H9 (cell line): ENCODE measurements at regions not wholly inside any gene's neighbourhood (a gene's known extent, or its start where the extent isn't known, plus 50 kb on each side); places are given as distances from the start of the nearest gene placed in this dataset.
A peak's percentile ranks its signal among the peaks of the same experiment; 100 is the strongest.

Experiments used
- DNase-seq: peaks from one replicate; pipeline ENCODE4 v3.0.0-alpha.2; 2017
- H2AFZ ChIP-seq: one replicate; pipeline ENCODE4 v1.6.1; 2013; ENCODE audit warnings: mild to moderate bottlenecking, low read length, control low read depth, moderate library complexity
- H2AK5ac ChIP-seq: 2 replicates; pipeline ENCODE4 v1.6.1; 2013; ENCODE audit warnings: low read length, control low read depth, mixed read lengths; ENCODE audit not compliant: insufficient read length
- H2BK120ac ChIP-seq: one replicate; pipeline ENCODE4 v1.6.1; 2013; ENCODE audit warnings: low read depth, mild to moderate bottlenecking, low read length, control low read depth, inconsistent platforms; ENCODE audit not compliant: poor library complexity, severe bottlenecking
- H2BK12ac ChIP-seq: 2 replicates; pipeline ENCODE4 v1.6.1; 2013; ENCODE audit warnings: low read length, control low read depth, mixed read lengths, low read depth; ENCODE audit not compliant: insufficient read length
- H2BK15ac ChIP-seq: 2 replicates; pipeline ENCODE4 v1.6.1; 2013; ENCODE audit warnings: low read depth, low read length, control low read depth
- H2BK20ac ChIP-seq: one replicate; pipeline ENCODE4 v1.6.1; 2013; ENCODE audit warnings: low read depth, mild to moderate bottlenecking, low read length, control low read depth, inconsistent platforms; ENCODE audit not compliant: poor library complexity, severe bottlenecking
- H2BK5ac ChIP-seq: 2 replicates; pipeline ENCODE4 v1.6.1; 2013; ENCODE audit warnings: low read length, control low read depth, mixed read lengths; ENCODE audit not compliant: insufficient read length
- H3K14ac ChIP-seq: 2 replicates; pipeline ENCODE4 v1.6.1; 2013; ENCODE audit warnings: low read length, control low read depth; ENCODE audit not compliant: insufficient read depth
- H3K18ac ChIP-seq: 2 replicates; pipeline ENCODE4 v1.6.1; 2013; ENCODE audit warnings: low read depth, mild to moderate bottlenecking, mixed read lengths, low read length, control low read depth; ENCODE audit not compliant: insufficient read length
- H3K23ac ChIP-seq: 2 replicates; pipeline ENCODE4 v1.6.1; 2013; ENCODE audit warnings: low read length, control low read depth, mixed read lengths, low read depth; ENCODE audit not compliant: insufficient read length
- H3K23me2 ChIP-seq: 2 replicates; pipeline ENCODE4 v1.6.1; 2013; ENCODE audit warnings: low read depth, mild to moderate bottlenecking, mixed read lengths, low read length, control low read depth; ENCODE audit not compliant: insufficient read length, poor library complexity, severe bottlenecking
- H3K27ac ChIP-seq: 2 replicates; pipeline ENCODE4 v1.5.1; 2013; ENCODE audit warnings: low read length, control low read depth, mixed read lengths, low read depth; ENCODE audit not compliant: insufficient read length
- H3K27me3 ChIP-seq: 2 replicates; pipeline ENCODE4 v1.6.1; 2013; ENCODE audit warnings: low read length, control low read depth, inconsistent platforms; ENCODE audit not compliant: insufficient read depth
- H3K4ac ChIP-seq: 2 replicates; pipeline ENCODE4 v1.6.1; 2013; ENCODE audit warnings: low read depth, mild to moderate bottlenecking, control low read depth, inconsistent platforms, low read length, moderate library complexity
- H3K4me1 ChIP-seq: 2 replicates; pipeline ENCODE4 v1.6.1; 2013; ENCODE audit warnings: low read length, control low read depth, inconsistent platforms; ENCODE audit not compliant: insufficient read depth
- H3K4me2 ChIP-seq: 2 replicates; pipeline ENCODE4 v1.6.1; 2013; ENCODE audit warnings: low read length, control low read depth, mixed read lengths; ENCODE audit not compliant: insufficient read length, insufficient read depth
- H3K56ac ChIP-seq: 2 replicates; pipeline ENCODE4 v1.6.1; 2013; ENCODE audit warnings: low read depth, mild to moderate bottlenecking, mixed read lengths, low read length, control low read depth; ENCODE audit not compliant: insufficient read length
- H3K79me1 ChIP-seq: 2 replicates; pipeline ENCODE4 v1.6.1; 2013; ENCODE audit warnings: low read depth, mild to moderate bottlenecking, moderate library complexity, low read length, control low read depth, inconsistent platforms; ENCODE audit not compliant: insufficient read depth, poor library complexity, severe bottlenecking
- H3K79me2 ChIP-seq: 2 replicates; pipeline ENCODE4 v1.6.1; 2013; ENCODE audit warnings: low read length, control low read depth, inconsistent platforms; ENCODE audit not compliant: insufficient read depth
- H3K9ac ChIP-seq: 2 replicates; pipeline ENCODE4 v1.6.1; 2013; ENCODE audit warnings: low read length, control low read depth, mixed read lengths; ENCODE audit not compliant: insufficient read length; ENCODE audit errors: extremely low read depth
- H3K9me3 ChIP-seq: one replicate; pipeline ENCODE4 v1.6.1; 2013; ENCODE audit warnings: low read depth, low read length, inconsistent platforms; ENCODE audit not compliant: control insufficient read depth
- H3T11ph ChIP-seq: one replicate; pipeline ENCODE4 v1.6.1; 2013; ENCODE audit warnings: mild to moderate bottlenecking, low read length, control low read depth, inconsistent platforms
- H4K20me1 ChIP-seq: one replicate; pipeline ENCODE4 v1.6.1; 2013; ENCODE audit not compliant: control insufficient read depth, insufficient read length, insufficient read depth
- H4K5ac ChIP-seq: 2 replicates; pipeline ENCODE4 v1.6.1; 2013; ENCODE audit warnings: low read depth, mild to moderate bottlenecking, mixed read lengths, low read length, control low read depth; ENCODE audit not compliant: insufficient read length
- H4K8ac ChIP-seq: replicated peaks from 2 replicates; pipeline ENCODE4 v1.6.1; 2013; ENCODE audit warnings: low read length, control low read depth, mixed read lengths, low read depth; ENCODE audit not compliant: insufficient read length
- H4K91ac ChIP-seq: 2 replicates; pipeline ENCODE4 v1.6.1; 2013; ENCODE audit warnings: low read depth, mild to moderate bottlenecking, moderate library complexity, mixed read lengths, low read length, control low read depth; ENCODE audit not compliant: insufficient read length
- H3K27ac Mint-ChIP-seq, 3 experiments: 2 replicates in 2 of 3; 3 replicates in 1 of 3; pipeline ENCODE4 v1.8.0; 2020 to 2021; ENCODE audit warnings: mixed read lengths in 3 of 3, mild to moderate bottlenecking in 1 of 3, moderate library complexity in 1 of 3
- H3K27me3 Mint-ChIP-seq: 2 replicates; pipeline ENCODE4 v1.8.0; 2021; ENCODE audit warnings: low read depth, mild to moderate bottlenecking, moderate library complexity, mixed read lengths
- H3K36me3 Mint-ChIP-seq, 3 experiments: 2 replicates in 2 of 3; 3 replicates in 1 of 3; pipeline ENCODE4 v1.8.0; 2020 to 2021; ENCODE audit warnings: low read depth in 3 of 3, mixed read lengths in 3 of 3; ENCODE audit not compliant: insufficient read depth in 1 of 3
- H3K4me1 Mint-ChIP-seq, 2 experiments: 2 replicates each; pipeline ENCODE4 v1.8.0; 2020; ENCODE audit warnings: mixed read lengths in 2 of 2
- H3K4me3 Mint-ChIP-seq, 2 experiments: 2 replicates in 1 of 2; 3 replicates in 1 of 2; pipeline ENCODE4 v1.8.0; 2020 to 2021; ENCODE audit warnings: mild to moderate bottlenecking in 2 of 2, mixed read lengths in 2 of 2, moderate library complexity in 1 of 2
- H3K9me3 Mint-ChIP-seq, 2 experiments: 2 replicates in 1 of 2; 3 replicates in 1 of 2; pipeline ENCODE4 v1.8.0; 2020; ENCODE audit warnings: mild to moderate bottlenecking in 2 of 2, mixed read lengths in 2 of 2, moderate library complexity in 1 of 2
- CTCF ChIP-seq: fragments of 200-600 bp; sonication (generic); conservative IDR thresholded peaks from 3 replicates; pipeline ENCODE4 v1.8.0; 2021; ENCODE audit warnings: antibody characterized with exemption, mild to moderate bottlenecking
- WGBS: extraction: QIAGEN DNeasy Blood & Tissue Kit; methylation state at CpG from one replicate; pipeline ENCODE4 v1.1.7; 2013; ENCODE audit warnings: missing lambda C conversion rate, low lambda C conversion rate, mixed read lengths; ENCODE audit not compliant: insufficient read length; ENCODE audit errors: extremely low coverage; 5-methylcytosine and 5-hydroxymethylcytosine counted together

- no peaks in the 10 kb centered on the region for H3K9me3 ChIP-seq
- no peak overlapping the region for H3K23ac ChIP-seq
- no peak overlapping the region for H2BK20ac ChIP-seq
- no peak overlapping the region for H4K8ac ChIP-seq
- no peak overlapping the region for H3K9ac ChIP-seq
- H2BK5ac ChIP-seq = no peak overlapping the region
- H3K79me1 ChIP-seq = no peaks in the 10 kb centered on the region
- no CpG with 5 or more reads among the region's 3 CpGs for WGBS
- H3K4me2 ChIP-seq = peak overlapping the region; percentile 31
- H3K27me3 Mint-ChIP-seq = no peaks in the 10 kb centered on the region
- peak overlapping the region in 1 of 2 experiments; percentile 44; a peak in 2 of 5 replicates for H3K4me3 Mint-ChIP-seq
- H3K9me3 Mint-ChIP-seq = peaks cover 12 to 29% of the 10 kb centered on the region in 2 experiments
- H3K18ac ChIP-seq = peak overlapping the region; percentile 68
- peak overlapping the region; percentile 54 for H3T11ph ChIP-seq
- H3K79me2 ChIP-seq = no peaks in the 10 kb centered on the region
- H3K4ac ChIP-seq = no peak overlapping the region
- no peak overlapping the region for H2BK12ac ChIP-seq
- no peak overlapping the region for H2AFZ ChIP-seq
- no peak overlapping the region for H2BK120ac ChIP-seq
- no peaks in the 10 kb centered on the region for H4K20me1 ChIP-seq
- no peak overlapping the region for H4K91ac ChIP-seq
- H3K4me1 Mint-ChIP-seq = peaks cover 56 to 57% of the 10 kb centered on the region in 2 experiments
- peaks cover 8% of the 10 kb centered on the region for H3K4me1 ChIP-seq
- no peak overlapping the region for H2AK5ac ChIP-seq
- no peak overlapping the region for H3K14ac ChIP-seq
- no peak overlapping the region for H2BK15ac ChIP-seq
- no peak overlapping the region for H4K5ac ChIP-seq
- peak overlapping the region; percentile 77 for H3K27ac ChIP-seq
- H3K23me2 ChIP-seq = peaks cover 4% of the 10 kb centered on the region
- H3K56ac ChIP-seq = no peak overlapping the region
- no peak for TF ChIP-seq CTCF
- DNase-seq = peak; percentile 51
- H3K27me3 ChIP-seq = no peaks in the 10 kb centered on the region
- peak overlapping the region; percentile 7 to 87 (median 87); a peak in 3 of 7 replicates for H3K27ac Mint-ChIP-seq
- peaks cover 11 to 25% (median 24%) of the 10 kb centered on the region in 3 experiments for H3K36me3 Mint-ChIP-seq
Measured at GRCh38 chrX:5650904-5651303, 577.8 kb downstream of the NLGN4X start.
